WERI-Rb-1 (cell line): ENCODE measurements at regions not wholly inside any gene's neighbourhood (a gene's known extent, or its start where the extent isn't known, plus 50 kb on each side); places are given as distances from the start of the nearest gene placed in this dataset.

ENCODE experiments used
- DNase-seq: peaks from one replicate; pipeline ENCODE4 v3.0.0-alpha.2; 2020
- H3K27ac ChIP-seq: fragments of 250-450 bp; sonication (Bioruptor Pico); 2 replicates; pipeline ENCODE4 v1.5.1; 2020; ENCODE audit warnings: mild to moderate bottlenecking, moderate library complexity
- H3K27me3 ChIP-seq: fragments of 250-450 bp; sonication (Bioruptor Pico); 2 replicates; pipeline ENCODE4 v1.5.1; 2021; ENCODE audit warnings: mild to moderate bottlenecking, low read depth, moderate library complexity; ENCODE audit not compliant: insufficient read depth, severe bottlenecking
- H3K36me3 ChIP-seq: fragments of 250-450 bp; sonication (Bioruptor Pico); 2 replicates; pipeline ENCODE4 v1.5.1; 2020; ENCODE audit warnings: mild to moderate bottlenecking, moderate library complexity
- H3K4me3 ChIP-seq: 2 replicates; pipeline ENCODE4 v1.5.1; 2011; ENCODE audit warnings: low read depth, mild to moderate bottlenecking, control low read depth, low read length
- H3K9me3 ChIP-seq: fragments of 250-450 bp; sonication (Bioruptor Pico); 2 replicates; pipeline ENCODE4 v1.5.1; 2021; ENCODE audit warnings: mild to moderate bottlenecking, moderate library complexity; ENCODE audit not compliant: severe bottlenecking
- CTCF ChIP-seq: IDR thresholded peaks from 2 replicates; pipeline ENCODE4 v1.5.1; 2011; ENCODE audit warnings: low read depth, mild to moderate bottlenecking, control low read depth, inconsistent platforms, low read length

DNA sequence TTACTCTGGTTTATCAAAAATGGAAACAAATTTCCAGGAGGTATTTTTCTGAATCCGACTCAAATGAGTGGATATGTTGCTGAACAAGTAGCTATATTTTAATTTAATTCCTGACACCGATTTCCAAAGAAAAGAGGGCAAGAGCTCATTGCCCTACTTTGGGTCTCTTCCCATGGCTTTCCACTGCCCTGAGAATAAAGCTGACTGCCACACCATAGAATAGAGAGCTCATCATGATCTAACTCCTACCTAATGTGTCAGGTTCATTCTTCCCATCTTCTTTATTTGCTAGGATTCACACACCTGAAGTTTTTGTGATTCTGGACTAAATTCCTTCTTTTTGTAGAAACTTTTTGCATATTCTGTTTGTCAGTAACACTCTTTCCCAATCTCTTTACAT, 792.1 kb downstream of the DTWD2 start:
- no peaks in the 10 kb centered on the region for H3K36me3 ChIP-seq
- no peaks in the 10 kb centered on the region for H3K9me3 ChIP-seq
- no peak for DNase-seq
- H3K27me3 ChIP-seq, result no peaks in the 10 kb centered on the region
- H3K4me3 ChIP-seq, result no peak overlapping the region
- no peak overlapping the region for H3K27ac ChIP-seq
- TF ChIP-seq CTCF, result no peak

DNA sequence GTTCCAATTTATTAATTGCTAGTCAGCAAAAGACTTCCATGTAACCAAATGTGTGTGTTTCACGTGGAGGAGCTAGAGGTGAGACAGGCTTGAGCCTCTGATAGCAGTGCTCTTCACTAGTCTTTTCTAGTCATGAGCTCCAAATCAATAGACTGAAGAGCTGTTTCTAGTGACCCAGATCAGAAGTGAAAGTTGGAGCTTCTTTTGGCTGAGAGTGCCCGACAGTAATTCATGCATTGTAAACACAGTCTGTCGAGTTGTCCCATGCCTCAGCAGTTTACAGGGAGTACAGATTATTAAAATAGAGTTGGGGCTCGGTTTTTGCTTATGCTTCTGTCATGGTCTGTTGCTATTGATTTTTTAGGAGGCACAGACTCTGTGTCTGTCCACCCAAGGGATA, 793.1 kb downstream of the DTWD2 start:
- H3K36me3 ChIP-seq, result no peaks in the 10 kb centered on the region
- no peak for TF ChIP-seq CTCF
- no peak for DNase-seq
- H3K4me3 ChIP-seq, result no peak overlapping the region
- H3K27ac ChIP-seq, result no peak overlapping the region
- H3K9me3 ChIP-seq, result no peaks in the 10 kb centered on the region
- no peaks in the 10 kb centered on the region for H3K27me3 ChIP-seq

DNA sequence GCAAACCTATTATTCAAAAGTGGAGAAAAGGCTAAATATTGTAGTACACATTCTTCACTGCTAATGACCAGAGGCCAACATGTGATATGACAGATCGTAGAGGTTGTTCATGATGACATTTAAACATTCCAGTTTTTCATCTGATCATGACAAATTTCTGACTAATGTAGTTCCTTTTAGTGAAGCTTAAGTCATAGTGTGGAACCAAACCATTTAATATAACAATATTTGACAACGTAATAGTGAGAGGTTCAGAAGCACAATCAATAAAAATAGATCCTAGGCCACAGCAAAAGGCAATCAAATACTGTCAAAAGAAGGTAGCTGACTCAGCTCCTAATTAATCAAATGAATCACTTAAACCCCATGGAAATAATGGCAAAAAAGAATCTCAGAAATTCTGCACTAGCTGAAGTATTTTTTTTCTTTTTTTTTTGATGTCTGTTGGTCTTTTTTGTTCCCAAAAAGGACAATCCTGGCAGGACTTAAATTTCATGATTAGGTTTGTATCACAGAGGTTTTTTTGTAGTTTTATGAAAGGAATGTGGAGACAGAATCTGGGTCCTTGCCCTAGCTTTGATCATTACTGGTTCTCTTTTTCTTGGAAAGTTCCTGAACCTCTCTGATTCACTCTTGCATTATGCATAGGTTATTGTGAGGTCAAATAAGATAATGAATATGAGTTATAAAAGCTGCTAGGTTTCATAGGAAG, 795.0 kb downstream of the DTWD2 start:
- Histone ChIP-seq H3K9me3 (no peaks in the 10 kb centered on the region), H3K27me3 (no peaks in the 10 kb centered on the region), H3K27ac (no peak overlapping the region), H3K4me3 (no peak overlapping the region), H3K36me3 (no peaks in the 10 kb centered on the region)
- TF ChIP-seq CTCF, result no peak
- no peak for DNase-seq

- no peaks in the 10 kb centered on the region for H3K36me3 ChIP-seq
- DNase-seq, result no peak
- H3K27me3 ChIP-seq, result no peaks in the 10 kb centered on the region
- H3K9me3 ChIP-seq, result no peaks in the 10 kb centered on the region
- no peak for TF ChIP-seq CTCF
- H3K4me3 ChIP-seq, result no peak overlapping the region
- no peak overlapping the region for H3K27ac ChIP-seq
Measured at GRCh38 chr5:118185018-118185417, 803.3 kb downstream of the DTWD2 start.

DNA sequence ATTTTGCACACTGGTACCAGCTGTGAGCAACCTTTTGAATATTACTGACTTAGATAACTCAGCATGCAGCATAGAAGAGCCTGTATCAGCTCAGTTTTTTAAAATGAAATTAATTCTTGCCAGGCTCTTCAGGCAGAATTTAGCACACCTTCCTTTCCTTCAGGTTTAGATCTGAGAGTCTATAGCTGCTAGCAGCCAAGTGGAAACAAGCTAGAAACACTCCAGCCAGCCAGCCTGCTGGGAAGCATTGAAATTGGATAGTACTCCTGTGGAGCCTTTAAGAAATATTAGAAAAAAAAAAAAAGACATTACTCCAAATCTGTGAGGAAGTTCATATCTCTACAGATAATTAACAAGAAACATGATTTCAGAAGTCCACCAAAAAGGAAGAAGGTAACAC, 812.2 kb downstream of the DTWD2 start:
- no peak overlapping the region for H3K27ac ChIP-seq

More for the DNA sequence above, 812.2 kb downstream of the DTWD2 start:
- H3K9me3 ChIP-seq, result no peaks in the 10 kb centered on the region
- no peaks in the 10 kb centered on the region for H3K27me3 ChIP-seq
- H3K4me3 ChIP-seq, result no peak overlapping the region
- H3K36me3 ChIP-seq, result no peaks in the 10 kb centered on the region
- TF ChIP-seq CTCF, result no peak
- no peak for DNase-seq
